ENCODE measurements at regions not wholly inside any gene's neighbourhood (a gene's known extent, or its start where the extent isn't known, plus 50 kb on each side); places are given as distances from the start of the nearest gene placed in this dataset.

- FAIRE-seq (no peak), DNase-seq (ENCODE audit: insufficient read length, low spot score) (no peak)
These were observed 412.0 kb upstream of the RBMS3 start for GRCh38 chr3:28868897-28869296.

- FAIRE-seq (no peak), DNase-seq (ENCODE audit: insufficient read length, low spot score) (no peak)
These were observed 403.0 kb upstream of the RBMS3 start for GRCh38 chr3:28877912-28878311.

DNA sequence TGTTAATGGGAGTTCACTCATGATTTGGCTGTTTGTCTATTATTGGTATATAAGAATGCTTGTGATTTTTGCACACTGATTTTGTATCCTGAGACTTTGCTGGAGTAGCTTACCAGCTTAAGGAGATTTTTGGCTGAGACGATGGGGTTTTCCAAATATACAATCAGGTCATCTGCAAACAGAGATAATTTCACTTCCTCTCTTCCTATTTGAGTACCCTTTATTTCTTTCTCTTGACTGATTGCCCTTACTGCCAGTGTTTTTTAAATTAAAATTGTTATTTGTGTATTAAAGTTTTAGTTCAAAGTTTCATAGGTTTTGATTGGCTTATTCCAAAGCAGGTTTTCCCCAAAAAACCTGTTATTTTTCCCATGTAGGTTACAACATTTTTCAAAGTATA lies 390.5 kb upstream of the RBMS3 start:
- DNase-seq (ENCODE audit: insufficient read length, low spot score) (no peak), FAIRE-seq (no peak)

GRCh38 chr3:28891485-28891884 lies 389.4 kb upstream of the RBMS3 start:
- FAIRE-seq (no peak), DNase-seq (ENCODE audit: insufficient read length, low spot score) (no peak)

DNA sequence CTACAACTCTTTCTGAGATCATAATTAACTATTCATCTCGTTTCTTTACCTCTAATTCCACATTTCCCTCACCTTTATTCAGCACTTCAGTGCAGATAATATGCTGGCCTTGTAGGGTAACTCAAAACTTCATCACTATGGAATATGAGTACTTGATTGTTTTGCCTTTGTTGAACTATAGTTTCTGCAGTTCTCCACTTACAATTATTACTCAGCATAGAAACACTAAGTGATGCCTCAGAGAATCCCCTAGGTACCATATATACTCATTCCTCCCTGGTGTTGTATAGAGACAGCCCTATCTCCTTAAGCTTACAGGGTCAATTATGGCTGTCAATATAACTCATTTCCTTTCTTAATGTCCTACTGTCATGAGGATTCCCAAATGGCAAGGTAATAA lies 380.6 kb upstream of the RBMS3 start:
- no peak for DNase-seq (ENCODE audit: insufficient read length, low spot score)
- FAIRE-seq: no peak

- FAIRE-seq (no peak), DNase-seq (ENCODE audit: insufficient read length, low spot score) (no peak)
These were observed 379.9 kb upstream of the RBMS3 start for GRCh38 chr3:28901018-28901417.

- no peak for FAIRE-seq
These were observed 377.7 kb upstream of the RBMS3 start for GRCh38 chr3:28903171-28903601.

GRCh38 chr3:28905798-28906197 lies 375.1 kb upstream of the RBMS3 start:
- FAIRE-seq: no peak

More at GRCh38 chr3:28903171-28903601, 377.7 kb upstream of the RBMS3 start:
- DNase-seq (ENCODE audit: insufficient read length, low spot score): no peak

DNA sequence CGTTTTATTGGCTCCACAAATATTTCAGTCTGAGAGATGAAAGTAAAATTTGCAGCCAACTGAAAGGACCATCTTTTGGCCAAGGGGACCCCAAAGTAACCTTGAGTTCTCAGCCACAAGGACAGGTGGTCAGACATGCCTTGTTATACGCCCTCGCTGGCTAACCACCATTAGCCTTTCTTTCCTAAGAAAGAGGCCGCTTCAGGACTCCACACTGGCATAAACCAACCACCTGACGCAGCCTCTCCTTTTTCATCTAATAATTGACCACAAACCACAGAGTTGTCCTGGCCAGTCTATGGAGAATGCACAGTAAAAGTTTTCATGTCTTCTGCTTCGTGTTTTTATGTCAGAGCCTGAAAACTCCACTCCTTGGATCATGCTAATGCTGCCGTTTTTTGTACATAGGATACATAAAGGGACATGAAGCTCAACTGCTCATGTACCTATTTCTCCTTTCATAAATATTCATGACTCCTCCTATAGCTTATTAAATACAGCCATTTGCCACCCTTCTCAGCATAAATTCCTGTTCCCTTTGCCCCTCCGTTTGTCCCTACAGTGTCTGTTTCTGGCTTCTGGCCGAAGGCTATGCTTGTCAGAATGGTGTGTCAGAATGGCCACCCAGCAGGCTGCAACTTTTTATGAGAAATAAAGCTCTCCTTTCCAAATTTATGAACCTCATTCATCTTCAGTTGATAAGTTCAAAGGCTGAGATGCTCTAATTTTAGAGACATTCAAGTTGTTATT lies 374.1 kb upstream of the RBMS3 start:
- DNase-seq (ENCODE audit: insufficient read length, low spot score): no peak
- no peak for FAIRE-seq

More at GRCh38 chr3:28905798-28906197, 375.1 kb upstream of the RBMS3 start:
- DNase-seq (ENCODE audit: insufficient read length, low spot score): no peak

DNA sequence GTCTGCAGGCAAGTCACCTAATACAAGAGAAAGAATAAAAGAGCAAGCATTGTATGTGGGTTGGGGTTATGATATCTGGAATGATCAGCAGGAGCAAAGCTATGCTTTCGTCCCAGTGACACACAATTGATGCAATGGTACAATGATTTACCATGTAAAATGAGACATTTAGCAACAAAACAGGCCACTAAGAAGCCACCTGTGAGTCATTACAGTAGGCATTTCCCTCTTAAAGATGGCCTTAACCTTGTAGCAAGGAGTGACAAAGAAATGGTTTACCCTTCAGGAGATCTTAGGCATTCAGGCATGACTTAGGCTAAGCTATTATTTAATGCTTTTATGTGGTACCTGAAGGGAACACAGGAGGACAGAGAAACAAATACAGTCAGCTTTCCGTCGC lies 373.3 kb upstream of the RBMS3 start:
- no peak for DNase-seq (ENCODE audit: insufficient read length, low spot score)
- FAIRE-seq: no peak

GRCh38 chr3:28912120-28912885 lies 368.6 kb upstream of the RBMS3 start:
- FAIRE-seq: no peak
- no peak for DNase-seq (ENCODE audit: insufficient read length, low spot score)

DNA sequence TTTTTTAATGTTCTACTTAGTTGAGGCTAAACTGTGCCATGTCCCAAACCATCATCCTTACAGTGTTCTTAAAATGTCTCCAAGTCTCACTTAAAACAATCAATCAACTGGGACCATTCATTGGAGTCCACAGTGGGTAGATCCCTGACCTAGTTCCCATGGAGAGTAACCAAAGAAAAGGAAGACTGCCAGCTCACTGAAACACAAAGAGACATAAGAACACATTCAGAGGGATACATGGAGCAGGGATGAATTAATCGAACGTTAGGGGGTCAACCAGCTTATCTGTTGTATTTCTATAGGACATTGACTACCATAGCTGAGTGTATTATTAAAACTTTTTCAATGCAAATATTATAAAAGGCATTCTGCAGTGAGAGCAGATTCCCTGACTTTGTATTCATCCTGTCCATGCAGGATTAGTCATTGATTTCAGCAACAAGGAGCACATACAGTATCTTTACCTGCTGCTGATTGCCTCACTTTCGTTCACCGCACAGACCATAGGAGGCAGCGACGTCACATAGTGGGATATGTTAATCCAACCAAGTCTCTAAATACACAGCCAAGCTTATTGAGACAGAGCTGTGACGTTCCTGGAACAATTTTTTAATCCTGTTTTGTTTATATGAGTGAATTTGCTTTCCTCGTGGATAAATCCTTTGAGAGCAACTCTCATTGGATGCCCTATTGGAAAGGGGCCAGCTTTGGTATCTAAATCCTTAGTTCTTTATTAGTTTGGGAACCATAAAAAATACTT lies 364.9 kb upstream of the RBMS3 start:
- FAIRE-seq (no peak), DNase-seq (ENCODE audit: insufficient read length, low spot score) (peak; percentile 15)

DNA sequence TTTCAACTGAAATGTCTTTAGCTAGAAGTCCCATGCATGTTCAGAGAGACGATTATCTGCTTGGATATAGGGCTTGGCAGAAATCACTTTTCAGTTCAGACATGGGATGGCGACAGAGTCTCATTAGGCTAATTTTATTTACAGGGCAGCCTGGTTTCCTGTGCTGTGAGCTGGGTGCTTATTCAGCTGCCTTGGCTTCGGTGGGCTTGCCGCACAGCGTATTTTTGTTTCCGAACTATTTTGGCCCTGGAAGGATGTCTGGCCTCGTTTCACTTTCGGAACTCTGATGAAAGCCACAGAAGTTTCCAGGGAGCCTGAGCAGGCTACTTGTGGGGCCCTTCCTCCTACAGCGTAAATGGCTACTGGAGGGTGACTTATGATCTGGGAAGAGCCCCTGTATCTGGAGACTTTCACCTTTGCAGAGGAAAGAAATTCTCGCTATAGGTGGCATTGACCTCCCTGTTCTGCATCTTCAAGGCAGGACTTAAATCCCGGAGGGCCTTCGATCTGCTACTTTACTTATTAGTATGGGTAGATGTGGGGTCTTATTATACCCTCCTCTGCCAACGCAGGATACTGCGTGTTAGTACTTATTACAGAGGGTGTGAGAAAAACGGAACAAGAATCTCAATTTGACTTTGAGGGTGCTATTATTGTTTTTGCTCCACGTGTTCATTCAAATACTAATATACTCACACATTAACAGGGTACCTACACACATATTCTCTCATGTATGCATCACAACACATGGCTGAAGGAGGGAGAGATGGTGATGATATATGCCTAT lies 364.0 kb upstream of the RBMS3 start:
- DNase-seq (ENCODE audit: insufficient read length, low spot score): peak; percentile 8
- FAIRE-seq: no peak

- FAIRE-seq: no peak
- DNase-seq (ENCODE audit: insufficient read length, low spot score): no peak
These were observed 362.9 kb upstream of the RBMS3 start for GRCh38 chr3:28917895-28918475.

DNA sequence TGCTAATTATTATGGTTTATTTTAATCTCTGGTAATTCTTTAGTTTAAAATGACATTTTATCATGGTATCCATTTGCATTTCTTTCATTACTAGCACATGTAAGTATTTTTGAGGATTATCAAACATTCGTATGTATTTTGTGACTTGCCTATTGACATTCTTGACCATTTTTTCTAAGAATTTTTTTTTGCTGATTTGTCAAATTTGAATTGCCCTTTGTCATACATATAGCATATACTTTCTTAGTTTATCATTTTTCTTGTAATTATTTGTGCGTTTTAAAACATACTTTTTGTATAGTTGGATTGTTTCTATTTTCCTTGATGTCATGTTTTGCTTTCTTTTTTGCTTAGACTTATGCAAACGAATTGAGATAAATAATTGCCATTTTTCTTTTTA lies 358.5 kb upstream of the RBMS3 start:
- DNase-seq (ENCODE audit: insufficient read length, low spot score) (no peak), FAIRE-seq (no peak)

DNA sequence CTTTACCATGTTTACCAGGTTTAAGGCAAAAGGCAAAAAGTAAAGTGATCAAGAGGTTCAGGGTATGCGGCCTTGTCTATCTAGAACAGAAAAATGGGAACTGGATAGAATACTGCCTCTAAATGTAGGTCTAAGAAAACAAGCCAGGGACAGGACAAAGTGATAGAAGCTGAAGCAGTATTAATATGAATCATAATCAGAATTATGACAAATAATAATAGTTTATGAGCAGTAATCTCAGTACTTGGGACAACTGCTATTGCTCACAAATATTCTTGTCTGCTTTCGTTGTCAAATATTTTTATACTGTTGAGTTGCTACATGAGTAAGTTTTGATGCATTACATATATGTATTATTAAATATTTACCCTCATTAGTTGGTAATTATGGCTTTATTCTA lies 356.9 kb upstream of the RBMS3 start:
- no peak for FAIRE-seq
- DNase-seq (ENCODE audit: insufficient read length, low spot score): no peak

GRCh38 chr3:28924744-28925360 lies 356.0 kb upstream of the RBMS3 start:
- FAIRE-seq: no peak
- no peak for DNase-seq (ENCODE audit: insufficient read length, low spot score)

- FAIRE-seq: no peak
These were observed 347.5 kb upstream of the RBMS3 start for GRCh38 chr3:28933337-28933736.

DNA sequence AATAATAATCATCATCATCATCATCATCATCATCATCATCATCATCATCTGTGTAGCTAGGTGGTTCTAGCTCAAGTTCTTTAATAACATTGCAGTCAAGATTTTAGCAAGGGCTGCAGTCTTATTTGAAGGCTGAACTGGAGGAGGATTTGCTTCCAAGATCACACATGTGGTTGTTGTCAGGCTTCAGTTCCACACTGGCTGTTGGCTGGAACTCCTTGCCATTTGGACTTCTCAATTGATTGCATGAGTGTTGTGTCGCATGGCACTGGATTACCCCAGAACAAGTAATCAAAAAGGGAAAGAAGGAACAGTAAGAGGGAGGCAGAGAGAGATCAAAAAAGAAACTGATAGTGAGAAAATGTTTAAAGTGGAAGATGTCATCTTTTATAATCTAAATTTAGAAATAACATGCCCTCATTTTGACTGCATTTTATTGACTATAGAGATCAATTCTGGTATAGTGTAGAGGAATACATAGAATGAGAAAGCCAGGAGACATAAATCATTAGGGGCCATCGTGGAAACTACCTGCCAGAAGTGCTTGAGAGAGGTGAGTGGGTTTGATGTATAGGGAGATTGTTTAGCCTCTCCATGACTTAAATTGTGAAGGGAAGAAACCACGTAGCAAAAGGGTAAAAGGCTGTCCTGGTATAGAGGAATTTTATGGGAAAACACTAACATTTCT lies 346.6 kb upstream of the RBMS3 start:
- no peak for DNase-seq (ENCODE audit: insufficient read length, low spot score)
- FAIRE-seq: no peak

More at GRCh38 chr3:28933337-28933736, 347.5 kb upstream of the RBMS3 start:
- no peak for DNase-seq (ENCODE audit: insufficient read length, low spot score)
